GM12878 (cell line): ENCODE measurements at regions not wholly inside any gene's neighbourhood (a gene's known extent, or its start where the extent isn't known, plus 50 kb on each side); places are given as distances from the start of the nearest gene placed in this dataset.

Experiments
- ATAC-seq: fragments of 200-7000 bp; cut with Tn5 transposase; 3 replicates; pipeline ENCODE4 v1.9.1; 2020; ENCODE audit warnings: mild to moderate bottlenecking, moderate library complexity
- BruUV-seq: library from RNA; stranded (reverse); fragments of 400-500 nt; replicated peaks from 2 replicates; lab custom pipeline; 2021; lab: Mats Ljungman, UMichigan
- CTCF ChIA-PET: fragments of 300-600 bp; sonication (Branson Sonifier 250); formaldehyde crosslinking; extraction: SDS; loops from one replicate; lab custom pipeline; 2021; ENCODE audit warnings: inconsistent platforms; lab: Yijun Ruan, JAX
- POLR2A ChIA-PET: fragments of 350-600 bp; formaldehyde crosslinking; extraction: SDS; loops from one replicate; lab custom pipeline; 2021; ENCODE audit warnings: inconsistent platforms; lab: Charles Lee
- RAD21 ChIA-PET: fragments of 300-600 bp; sonication (Branson Sonifier 250); formaldehyde crosslinking; loops from one replicate; lab custom pipeline; 2023; ENCODE audit warnings: antibody characterized with exemption; ENCODE audit not compliant: unreplicated experiment; lab: Charles Lee
- SMC1A ChIA-PET: fragments of 300-600 bp; sonication (Branson Sonifier 250); formaldehyde crosslinking; loops from one replicate; lab custom pipeline; 2023; ENCODE audit not compliant: unreplicated experiment, uncharacterized antibody; lab: Charles Lee
- DNase-seq: peaks from one replicate; pipeline ENCODE4 v3.0.0-alpha.2; 2011; ENCODE audit warnings: low read depth, low spot score
- FAIRE-seq: peaks from 3 replicates; lab custom pipeline; 2011; peaks lifted over from hg19 to GRCh38; lab: Jason Lieb, UNC
- H2AFZ ChIP-seq: 2 replicates; pipeline ENCODE4 v1.6.0; 2011; ENCODE audit warnings: low read depth, low read length, control low read depth; ENCODE audit not compliant: control insufficient read depth
- H3K27ac ChIP-seq: 2 replicates; pipeline ENCODE4 v1.5.1; 2011; ENCODE audit warnings: control low read depth; ENCODE audit not compliant: control insufficient read depth, insufficient read depth
- H3K27me3 ChIP-seq, 2 experiments: replicated peaks in 1 of 2; 2 replicates each; pipeline versions ENCODE4 v1.6.0 to v1.6.1; 2011; ENCODE audit warnings: low read length in 1 of 2; ENCODE audit not compliant: control insufficient read depth in 2 of 2, insufficient read depth in 2 of 2
- H3K36me3 ChIP-seq, 2 experiments: 2 replicates each; pipeline ENCODE4 v1.5.1; 2011; ENCODE audit warnings: low read length in 1 of 2; ENCODE audit not compliant: control insufficient read depth in 2 of 2, insufficient read depth in 2 of 2
- H3K4me1 ChIP-seq: 2 replicates; pipeline ENCODE4 v1.6.1; 2011; ENCODE audit warnings: mild to moderate bottlenecking, low read length, moderate library complexity, mixed read lengths; ENCODE audit not compliant: control insufficient read depth, insufficient read depth
- H3K4me2 ChIP-seq: 2 replicates; pipeline ENCODE4 v1.6.0; 2011; ENCODE audit warnings: control low read depth; ENCODE audit not compliant: control insufficient read depth, insufficient read depth
- H3K4me3 ChIP-seq: fragments of 200-600 bp; sonication (generic); 2 replicates; pipeline ENCODE4 v1.5.1; 2016
- H3K79me2 ChIP-seq: 2 replicates; pipeline ENCODE4 v1.6.0; 2011; ENCODE audit warnings: low read length; ENCODE audit not compliant: control insufficient read depth, insufficient read depth
- H3K9ac ChIP-seq: 2 replicates; pipeline ENCODE4 v1.8.0; 2011; ENCODE audit warnings: low read length, control low read depth, mixed read lengths; ENCODE audit not compliant: control insufficient read depth, insufficient read depth
- H3K9me3 ChIP-seq: replicated peaks from 3 replicates; pipeline ENCODE4 v1.5.1; 2011; ENCODE audit warnings: mild to moderate bottlenecking, low read length; ENCODE audit not compliant: control insufficient read depth, insufficient read depth
- H4K20me1 ChIP-seq: 2 replicates; pipeline ENCODE4 v1.6.0; 2011; ENCODE audit not compliant: control insufficient read depth, insufficient read depth
- GATAD2B ChIP-seq: fragments of 450-650 bp; conservative IDR thresholded peaks from 2 replicates; pipeline ENCODE4 v1.6.1; 2017; ENCODE audit warnings: low read depth, mild to moderate bottlenecking, moderate library complexity
- LARP7 ChIP-seq: fragments of 450-650 bp; IDR thresholded peaks from 2 replicates; pipeline ENCODE4 v1.6.1; 2017; ENCODE audit warnings: mild to moderate bottlenecking
- POLR2AphosphoS2 ChIP-seq: IDR thresholded peaks from 2 replicates; pipeline ENCODE4 v1.6.1; 2011; ENCODE audit warnings: low read depth, mild to moderate bottlenecking, low read length, improper control_type of control experiment, moderate library complexity
- RELA ChIP-seq: fragments of 450-650 bp; IDR thresholded peaks from 2 replicates; pipeline ENCODE4 v1.8.0; 2014; ENCODE audit warnings: borderline replicate concordance; ENCODE audit not compliant: partially characterized antibody
- SIN3A ChIP-seq: IDR thresholded peaks from 2 replicates; pipeline ENCODE4 v1.6.1; 2012; ENCODE audit warnings: low read depth, low read length, improper control_type of control experiment
- WGBS: methylation state at CpG from one replicate; pipeline ENCODE4 v1.1.6; 2016; ENCODE audit warnings: low lambda C conversion rate; ENCODE audit not compliant: insufficient replicate concordance, insufficient coverage; ENCODE audit errors: missing lambda C conversion rate; 5-methylcytosine and 5-hydroxymethylcytosine counted together
- in situ Hi-C: fragments of 300-500 bp; cut with MboI; formaldehyde crosslinking; loops from 9 replicates; pipeline ENCODE4 v1.14.3; 2018; ENCODE audit warnings: mixed read lengths
- intact Hi-C: fragments of 100-400 bp; cut with micrococcal nuclease; formaldehyde crosslinking; loops from one replicate; pipeline ENCODE4 v1.14.2; 2022; ENCODE audit not compliant: unreplicated experiment
- TF ChIP-seq, protein P1 (sequence below): fragments of 150-350 bp; IDR thresholded peaks from 2 replicates; pipeline ENCODE4 v1.6.1; 2016; ENCODE audit warnings: low read depth, low read length
- TF ChIP-seq, protein P2 (sequence below): fragments of 450-650 bp; IDR thresholded peaks from 2 replicates; pipeline ENCODE4 v1.6.1; 2018; ENCODE audit warnings: borderline replicate concordance, mild to moderate bottlenecking; ENCODE audit not compliant: partially characterized antibody
- TF ChIP-seq, protein P3 (sequence below): IDR thresholded peaks from 2 replicates; pipeline ENCODE4 v1.6.1; 2012; ENCODE audit warnings: low read depth, low read length, improper control_type of control experiment
- TF ChIP-seq, protein P4 (sequence below): fragments of 450-650 bp; IDR thresholded peaks from 2 replicates; pipeline ENCODE4 v1.6.1; 2017; ENCODE audit warnings: borderline replicate concordance

DNA sequence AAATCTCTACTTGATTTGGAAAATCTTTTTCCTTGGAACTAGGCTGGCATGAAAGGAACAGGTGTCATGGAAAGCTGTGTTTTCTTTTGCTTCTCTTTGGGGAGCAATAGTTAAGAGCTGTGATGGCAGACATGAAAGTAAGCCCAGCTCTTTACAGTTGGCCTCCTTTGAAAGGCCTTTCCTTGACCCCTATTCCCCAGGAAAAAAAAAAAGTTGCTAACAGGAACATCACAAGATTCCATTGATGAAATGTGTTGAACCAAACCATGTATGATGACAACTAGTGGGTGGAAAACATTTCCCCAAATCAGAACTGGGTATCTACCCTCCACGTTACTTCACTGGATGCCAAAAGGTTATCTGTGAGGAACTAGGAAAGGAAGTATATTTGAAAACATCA lies 190.7 kb upstream of the RPL34 start:
- intact Hi-C loops, result no loop called here
- no TSS peak for BruUV-seq
- no peak for FAIRE-seq
- no peaks in the 10 kb centered on the region for H3K27me3 ChIP-seq
- no peak overlapping the region for H3K9ac ChIP-seq
- no peak overlapping the region for H3K4me3 ChIP-seq
- SMC1A ChIA-PET, result interaction anchor here (1.1 kb wide), 1 partner anchor 9 kb away, joined by 4 read pairs; no protein-coding TSS in a partner anchor
- no peaks in the 10 kb centered on the region for H3K36me3 ChIP-seq
- no peaks in the 10 kb centered on the region for H3K79me2 ChIP-seq
- no peaks in the 10 kb centered on the region for H3K4me1 ChIP-seq
- POLR2A ChIA-PET, result no interaction called here
- CTCF ChIA-PET, result no interaction called here
- TF ChIP-seq LARP7 (no peak), RELA (no peak)
- TF ChIP-seq, protein P1, sequence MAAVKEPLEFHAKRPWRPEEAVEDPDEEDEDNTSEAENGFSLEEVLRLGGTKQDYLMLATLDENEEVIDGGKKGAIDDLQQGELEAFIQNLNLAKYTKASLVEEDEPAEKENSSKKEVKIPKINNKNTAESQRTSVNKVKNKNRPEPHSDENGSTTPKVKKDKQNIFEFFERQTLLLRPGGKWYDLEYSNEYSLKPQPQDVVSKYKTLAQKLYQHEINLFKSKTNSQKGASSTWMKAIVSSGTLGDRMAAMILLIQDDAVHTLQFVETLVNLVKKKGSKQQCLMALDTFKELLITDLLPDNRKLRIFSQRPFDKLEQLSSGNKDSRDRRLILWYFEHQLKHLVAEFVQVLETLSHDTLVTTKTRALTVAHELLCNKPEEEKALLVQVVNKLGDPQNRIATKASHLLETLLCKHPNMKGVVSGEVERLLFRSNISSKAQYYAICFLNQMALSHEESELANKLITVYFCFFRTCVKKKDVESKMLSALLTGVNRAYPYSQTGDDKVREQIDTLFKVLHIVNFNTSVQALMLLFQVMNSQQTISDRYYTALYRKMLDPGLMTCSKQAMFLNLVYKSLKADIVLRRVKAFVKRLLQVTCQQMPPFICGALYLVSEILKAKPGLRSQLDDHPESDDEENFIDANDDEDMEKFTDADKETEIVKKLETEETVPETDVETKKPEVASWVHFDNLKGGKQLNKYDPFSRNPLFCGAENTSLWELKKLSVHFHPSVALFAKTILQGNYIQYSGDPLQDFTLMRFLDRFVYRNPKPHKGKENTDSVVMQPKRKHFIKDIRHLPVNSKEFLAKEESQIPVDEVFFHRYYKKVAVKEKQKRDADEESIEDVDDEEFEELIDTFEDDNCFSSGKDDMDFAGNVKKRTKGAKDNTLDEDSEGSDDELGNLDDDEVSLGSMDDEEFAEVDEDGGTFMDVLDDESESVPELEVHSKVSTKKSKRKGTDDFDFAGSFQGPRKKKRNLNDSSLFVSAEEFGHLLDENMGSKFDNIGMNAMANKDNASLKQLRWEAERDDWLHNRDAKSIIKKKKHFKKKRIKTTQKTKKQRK, result no peak
- TF ChIP-seq, all 136 proteins: peak for 0
- RAD21 ChIA-PET, result no interaction called here
- ATAC-seq, result no peak
- Histone ChIP-seq H4K20me1 (no peaks in the 10 kb centered on the region), H3K9me3 (no peaks in the 10 kb centered on the region), H2AFZ (no peak overlapping the region), H3K4me2 (no peak overlapping the region), H3K27ac (no peak overlapping the region)
- WGBS, result 0% methylated on average over 1 of the region's 1 CpG
- no peak for DNase-seq
- in situ Hi-C loops, result no loop called here

DNA sequence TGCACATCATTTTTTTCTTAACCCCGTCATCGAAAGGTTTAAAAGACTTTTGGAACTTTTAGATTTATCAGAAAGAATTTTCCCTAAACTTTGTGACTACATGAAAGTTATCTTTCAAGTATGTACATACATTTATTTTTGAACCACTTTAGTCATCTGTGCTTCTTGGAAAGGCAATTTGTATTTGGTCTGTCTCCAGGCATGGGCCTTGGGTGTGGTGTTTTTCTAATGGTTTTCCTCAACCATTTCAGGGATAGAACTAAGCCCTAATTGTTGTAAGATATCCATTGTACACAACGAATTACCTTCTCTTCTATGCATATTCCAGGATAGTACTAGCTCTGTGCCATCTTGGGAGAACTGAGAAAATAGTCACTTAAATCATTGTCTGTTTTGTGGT lies 191.5 kb upstream of the RPL34 start:
- intact Hi-C loops (no loop called here), in situ Hi-C loops (no loop called here)
- Histone ChIP-seq H3K4me2 (no peak overlapping the region), H3K27ac (no peak overlapping the region), H3K27me3 (no peaks in the 10 kb centered on the region), H4K20me1 (no peaks in the 10 kb centered on the region), H3K9ac (no peak overlapping the region), H3K79me2 (no peaks in the 10 kb centered on the region), H3K4me3 (no peak overlapping the region), H3K4me1 (no peaks in the 10 kb centered on the region), H3K36me3 (no peaks in the 10 kb centered on the region), H3K9me3 (no peaks in the 10 kb centered on the region), H2AFZ (no peak overlapping the region)
- SMC1A ChIA-PET, result interaction anchor here (1.1 kb wide), 1 partner anchor 8 kb away, joined by 4 read pairs; no protein-coding TSS in a partner anchor
- RAD21 ChIA-PET, result no interaction called here
- CTCF ChIA-PET, result interaction anchor here (1.2 kb wide), 1 partner anchor 410 kb away, joined by 3 read pairs; no protein-coding TSS in a partner anchor
- DNase-seq (no peak), ATAC-seq (no peak), FAIRE-seq (no peak)
- 59% methylated on average over 3 of the region's 3 CpGs for WGBS
- BruUV-seq, result no TSS peak
- POLR2A ChIA-PET, result no interaction called here
- TF ChIP-seq, protein P2, sequence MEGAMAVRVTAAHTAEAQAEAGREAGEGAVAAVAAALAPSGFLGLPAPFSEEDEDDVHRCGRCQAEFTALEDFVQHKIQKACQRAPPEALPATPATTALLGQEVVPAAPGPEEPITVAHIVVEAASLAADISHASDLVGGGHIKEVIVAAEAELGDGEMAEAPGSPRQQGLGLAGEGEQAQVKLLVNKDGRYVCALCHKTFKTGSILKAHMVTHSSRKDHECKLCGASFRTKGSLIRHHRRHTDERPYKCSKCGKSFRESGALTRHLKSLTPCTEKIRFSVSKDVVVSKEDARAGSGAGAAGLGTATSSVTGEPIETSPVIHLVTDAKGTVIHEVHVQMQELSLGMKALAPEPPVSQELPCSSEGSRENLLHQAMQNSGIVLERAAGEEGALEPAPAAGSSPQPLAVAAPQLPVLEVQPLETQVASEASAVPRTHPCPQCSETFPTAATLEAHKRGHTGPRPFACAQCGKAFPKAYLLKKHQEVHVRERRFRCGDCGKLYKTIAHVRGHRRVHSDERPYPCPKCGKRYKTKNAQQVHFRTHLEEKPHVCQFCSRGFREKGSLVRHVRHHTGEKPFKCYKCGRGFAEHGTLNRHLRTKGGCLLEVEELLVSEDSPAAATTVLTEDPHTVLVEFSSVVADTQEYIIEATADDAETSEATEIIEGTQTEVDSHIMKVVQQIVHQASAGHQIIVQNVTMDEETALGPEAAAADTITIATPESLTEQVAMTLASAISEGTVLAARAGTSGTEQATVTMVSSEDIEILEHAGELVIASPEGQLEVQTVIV, result no peak
- TF ChIP-seq GATAD2B (no peak), POLR2AphosphoS2 (no peak), SIN3A (no peak)
- TF ChIP-seq, protein P3, sequence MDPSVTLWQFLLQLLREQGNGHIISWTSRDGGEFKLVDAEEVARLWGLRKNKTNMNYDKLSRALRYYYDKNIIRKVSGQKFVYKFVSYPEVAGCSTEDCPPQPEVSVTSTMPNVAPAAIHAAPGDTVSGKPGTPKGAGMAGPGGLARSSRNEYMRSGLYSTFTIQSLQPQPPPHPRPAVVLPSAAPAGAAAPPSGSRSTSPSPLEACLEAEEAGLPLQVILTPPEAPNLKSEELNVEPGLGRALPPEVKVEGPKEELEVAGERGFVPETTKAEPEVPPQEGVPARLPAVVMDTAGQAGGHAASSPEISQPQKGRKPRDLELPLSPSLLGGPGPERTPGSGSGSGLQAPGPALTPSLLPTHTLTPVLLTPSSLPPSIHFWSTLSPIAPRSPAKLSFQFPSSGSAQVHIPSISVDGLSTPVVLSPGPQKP, result no peak
- TF ChIP-seq, protein P4, sequence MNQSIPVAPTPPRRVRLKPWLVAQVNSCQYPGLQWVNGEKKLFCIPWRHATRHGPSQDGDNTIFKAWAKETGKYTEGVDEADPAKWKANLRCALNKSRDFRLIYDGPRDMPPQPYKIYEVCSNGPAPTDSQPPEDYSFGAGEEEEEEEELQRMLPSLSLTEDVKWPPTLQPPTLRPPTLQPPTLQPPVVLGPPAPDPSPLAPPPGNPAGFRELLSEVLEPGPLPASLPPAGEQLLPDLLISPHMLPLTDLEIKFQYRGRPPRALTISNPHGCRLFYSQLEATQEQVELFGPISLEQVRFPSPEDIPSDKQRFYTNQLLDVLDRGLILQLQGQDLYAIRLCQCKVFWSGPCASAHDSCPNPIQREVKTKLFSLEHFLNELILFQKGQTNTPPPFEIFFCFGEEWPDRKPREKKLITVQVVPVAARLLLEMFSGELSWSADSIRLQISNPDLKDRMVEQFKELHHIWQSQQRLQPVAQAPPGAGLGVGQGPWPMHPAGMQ, result no peak
